Gastroesophageal sphincter (tissue), 4 donors: ENCODE measurements at regions not wholly inside any gene's neighbourhood (a gene's known extent, or its start where the extent isn't known, plus 50 kb on each side); places are given as distances from the start of the nearest gene placed in this dataset.
"Not testable (repeated sequence)": the region's sequence is repeated elsewhere in the genome, so short reads cannot be mapped to it uniquely, and the experiment has no call there.

Experiments
- ATAC-seq: fragments of 150-250 bp; one replicate; pipeline ENCODE4 v1.9.1; 2016; ENCODE audit warnings: mild to moderate bottlenecking, moderate library complexity
- H3K27ac ChIP-seq, 4 donors: fragments of 200-600 bp; sonication (generic) in 3 of 4; 1 replicate in 3 of 4; 2 replicates in 1 of 4; pipeline ENCODE4 v1.5.1; 2016 to 2019
- H3K27me3 ChIP-seq: fragments of 200-600 bp; sonication (generic); one replicate; pipeline ENCODE4 v1.5.1; 2019
- H3K36me3 ChIP-seq, 2 donors: fragments of 200-600 bp; sonication (generic); one replicate each; pipeline ENCODE4 v1.5.1; 2019; ENCODE audit warnings: control low read depth in 1 of 2
- H3K4me1 ChIP-seq, 3 donors: fragments of 200-600 bp; sonication (generic); 1 replicate in 2 of 3; 2 replicates in 1 of 3; pipeline ENCODE4 v1.5.1; 2016 to 2019; ENCODE audit warnings: control low read depth in 2 of 3
- H3K4me3 ChIP-seq, 2 donors: fragments of 200-600 bp; sonication (generic); one replicate each; pipeline ENCODE4 v1.5.1; 2019; ENCODE audit warnings: mild to moderate bottlenecking in 1 of 2, moderate library complexity in 1 of 2
- H3K9me3 ChIP-seq, 3 donors: fragments of 200-600 bp; sonication (generic); one replicate each; pipeline ENCODE4 v1.5.1; 2017 to 2019; ENCODE audit warnings: control low read depth in 2 of 3
- EP300 ChIP-seq: sonication (generic); formaldehyde crosslinking; IDR thresholded peaks from one replicate; pipeline ENCODE4 v1.6.1; 2017; ENCODE audit warnings: antibody characterized with exemption, mild to moderate bottlenecking
- POLR2A ChIP-seq, 2 donors: fragments of 450-650 bp; IDR thresholded peaks; one replicate each; pipeline ENCODE4 v1.6.1; 2017; ENCODE audit warnings: antibody characterized with exemption in 2 of 2, mild to moderate bottlenecking in 2 of 2, moderate library complexity in 1 of 2
- POLR2AphosphoS5 ChIP-seq: sonication (generic); formaldehyde crosslinking; IDR thresholded peaks from one replicate; pipeline ENCODE4 v1.6.1; 2017; ENCODE audit warnings: antibody characterized with exemption
- WGBS, 2 donors: methylation state at CpG; one replicate each; pipeline ENCODE4 v1.1.5; 2018; ENCODE audit warnings: low coverage in 1 of 2; 5-methylcytosine and 5-hydroxymethylcytosine counted together
- TF ChIP-seq, protein P1 (sequence below), 4 experiments: fragments of 200-600 bp in 2 of 4; fragments of 450-650 bp in 2 of 4; sonication (generic) in 1 of 4; IDR thresholded peaks; one replicate each; pipeline ENCODE4 v1.5.1; 2017 to 2019; ENCODE audit warnings: antibody characterized with exemption in 4 of 4, mild to moderate bottlenecking in 2 of 4, moderate library complexity in 2 of 4

DNA sequence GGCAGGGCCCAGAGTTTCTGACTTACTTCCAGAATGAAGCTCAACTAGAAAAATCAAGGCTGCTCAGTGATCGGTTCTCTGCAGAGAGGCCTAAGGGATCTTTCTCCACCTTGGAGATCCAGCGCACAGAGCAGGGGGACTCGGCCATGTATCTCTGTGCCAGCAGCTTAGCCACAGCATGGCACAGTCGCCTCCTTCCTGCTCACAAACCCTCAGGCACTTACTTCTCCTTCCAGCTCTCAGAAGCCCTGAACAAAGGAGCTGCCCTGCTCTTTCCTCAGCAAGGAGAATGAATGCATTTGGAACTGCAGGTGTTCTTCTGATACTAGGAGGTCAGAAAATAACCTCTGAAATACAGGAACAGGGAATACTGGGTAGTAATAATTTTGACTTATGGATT is 219.7 kb upstream of the PRSS1 start:
- H3K27me3 ChIP-seq, result peaks cover 30% of the 10 kb centered on the region
- TF ChIP-seq, protein P1, sequence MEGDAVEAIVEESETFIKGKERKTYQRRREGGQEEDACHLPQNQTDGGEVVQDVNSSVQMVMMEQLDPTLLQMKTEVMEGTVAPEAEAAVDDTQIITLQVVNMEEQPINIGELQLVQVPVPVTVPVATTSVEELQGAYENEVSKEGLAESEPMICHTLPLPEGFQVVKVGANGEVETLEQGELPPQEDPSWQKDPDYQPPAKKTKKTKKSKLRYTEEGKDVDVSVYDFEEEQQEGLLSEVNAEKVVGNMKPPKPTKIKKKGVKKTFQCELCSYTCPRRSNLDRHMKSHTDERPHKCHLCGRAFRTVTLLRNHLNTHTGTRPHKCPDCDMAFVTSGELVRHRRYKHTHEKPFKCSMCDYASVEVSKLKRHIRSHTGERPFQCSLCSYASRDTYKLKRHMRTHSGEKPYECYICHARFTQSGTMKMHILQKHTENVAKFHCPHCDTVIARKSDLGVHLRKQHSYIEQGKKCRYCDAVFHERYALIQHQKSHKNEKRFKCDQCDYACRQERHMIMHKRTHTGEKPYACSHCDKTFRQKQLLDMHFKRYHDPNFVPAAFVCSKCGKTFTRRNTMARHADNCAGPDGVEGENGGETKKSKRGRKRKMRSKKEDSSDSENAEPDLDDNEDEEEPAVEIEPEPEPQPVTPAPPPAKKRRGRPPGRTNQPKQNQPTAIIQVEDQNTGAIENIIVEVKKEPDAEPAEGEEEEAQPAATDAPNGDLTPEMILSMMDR (IDR thresholded peaks at IDR 0.05), result no peak
- TF ChIP-seq POLR2A (IDR thresholded peaks at IDR 0.05) (no peak), EP300 (no peak), POLR2AphosphoS5 (no peak)
- H3K27ac ChIP-seq, result no peak overlapping the region
- H3K4me3 ChIP-seq, result no peak overlapping the region
- no peak for ATAC-seq
- 40% methylated on average over 1 of the region's 4 CpGs; no CpG with 5 or more reads in 1 of the 2 donors for WGBS, 2 donors
- no peaks in the 10 kb centered on the region for H3K4me1 ChIP-seq
- H3K9me3 ChIP-seq, result no peaks in the 10 kb centered on the region
- no peaks in the 10 kb centered on the region for H3K36me3 ChIP-seq

DNA sequence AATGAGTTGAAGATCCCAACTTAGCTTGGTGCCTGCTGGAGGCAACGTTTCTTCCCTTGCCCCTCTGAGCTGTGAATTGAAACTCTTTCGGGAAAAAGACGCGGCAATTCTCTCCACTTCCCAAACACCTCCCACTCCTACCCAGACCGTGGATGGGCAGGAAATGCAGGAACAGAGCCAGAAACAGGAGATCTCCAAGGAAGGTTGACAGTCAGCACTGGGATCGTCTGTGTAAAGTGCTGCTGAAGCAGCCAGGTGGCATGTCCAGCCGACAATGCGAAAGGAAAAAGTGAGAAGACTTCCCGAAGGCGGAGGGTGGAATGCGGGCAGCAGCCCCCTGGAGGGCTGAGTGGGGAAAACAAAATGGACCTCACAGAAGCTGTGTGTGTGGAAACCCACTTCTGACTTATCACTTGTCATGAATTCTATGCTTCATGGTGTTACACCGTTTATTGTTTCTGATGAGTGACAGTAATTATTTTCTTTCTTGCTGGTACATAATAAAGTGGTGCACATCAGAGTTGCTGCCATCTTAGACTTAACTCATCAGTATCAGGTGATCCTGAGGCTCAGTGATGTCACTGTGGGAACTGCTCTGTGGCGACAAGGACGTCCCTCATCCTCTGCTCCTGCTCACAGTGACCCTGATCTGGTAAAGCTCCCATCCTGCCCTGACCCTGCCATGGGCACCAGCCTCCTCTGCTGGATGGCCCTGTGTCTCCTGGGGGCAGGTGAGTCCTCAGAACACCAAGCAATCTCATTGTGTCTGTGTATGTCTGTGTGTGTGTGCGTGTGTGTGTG is 220.5 kb upstream of the PRSS1 start:
- Histone ChIP-seq H3K9me3 (no peaks in the 10 kb centered on the region), H3K36me3 (no peaks in the 10 kb centered on the region), H3K4me1 (no peaks in the 10 kb centered on the region), H3K4me3 (no peak overlapping the region), H3K27ac (no peak overlapping the region), H3K27me3 (peaks cover 30% of the 10 kb centered on the region)
- TF ChIP-seq, protein P1 (IDR thresholded peaks at IDR 0.05), result no peak
- TF ChIP-seq POLR2AphosphoS5, result no peak
- TF ChIP-seq EP300, result no peak
- TF ChIP-seq POLR2A (IDR thresholded peaks at IDR 0.05), result no peak
- no peak for ATAC-seq
- WGBS, 2 donors, result 45 to 56% methylated on average over 14 to 15 of the region's 15 CpGs

DNA sequence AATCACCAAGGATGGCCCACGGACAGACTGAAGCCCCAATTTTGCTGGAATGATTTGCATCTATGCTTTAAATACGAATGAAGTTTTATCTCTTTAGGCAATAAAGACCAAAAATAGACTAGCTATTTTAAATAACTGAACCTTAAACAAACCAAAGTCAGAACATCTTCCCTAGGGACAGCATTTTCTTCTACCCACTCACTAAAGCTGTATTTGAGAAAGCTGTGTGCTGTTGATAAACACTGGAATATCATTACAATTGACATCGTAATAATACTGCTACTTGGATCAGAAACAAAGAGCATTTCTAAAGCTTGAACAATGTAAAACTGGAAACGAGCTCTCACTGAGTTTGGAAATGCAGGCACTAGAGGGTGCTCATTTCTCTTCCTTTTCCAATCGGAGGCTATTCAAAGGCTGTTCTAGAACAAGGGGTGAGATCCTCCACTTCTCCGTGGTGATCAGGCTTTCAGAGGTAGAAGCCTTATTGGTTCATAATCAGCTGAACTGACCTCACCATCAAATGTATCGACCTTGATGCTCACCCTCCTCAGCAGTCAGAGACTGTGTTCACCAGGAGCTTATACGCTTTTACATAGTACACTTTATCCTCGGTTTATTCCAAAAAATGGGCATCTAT is 225.3 kb upstream of the PRSS1 start:
- no peaks in the 10 kb centered on the region for H3K36me3 ChIP-seq
- TF ChIP-seq POLR2A (IDR thresholded peaks at IDR 0.05) (no peak), EP300 (no peak), POLR2AphosphoS5 (no peak)
- TF ChIP-seq, protein P1 (IDR thresholded peaks at IDR 0.05), result no peak
- no peaks in the 10 kb centered on the region for H3K9me3 ChIP-seq
- ATAC-seq, result no peak
- peaks cover 4% of the 10 kb centered on the region for H3K27me3 ChIP-seq
- 46 to 54% methylated on average over 6 to 9 of the region's 9 CpGs for WGBS, 2 donors
- H3K27ac ChIP-seq, result no peak overlapping the region
- no peaks in the 10 kb centered on the region for H3K4me1 ChIP-seq
- no peak overlapping the region for H3K4me3 ChIP-seq

DNA sequence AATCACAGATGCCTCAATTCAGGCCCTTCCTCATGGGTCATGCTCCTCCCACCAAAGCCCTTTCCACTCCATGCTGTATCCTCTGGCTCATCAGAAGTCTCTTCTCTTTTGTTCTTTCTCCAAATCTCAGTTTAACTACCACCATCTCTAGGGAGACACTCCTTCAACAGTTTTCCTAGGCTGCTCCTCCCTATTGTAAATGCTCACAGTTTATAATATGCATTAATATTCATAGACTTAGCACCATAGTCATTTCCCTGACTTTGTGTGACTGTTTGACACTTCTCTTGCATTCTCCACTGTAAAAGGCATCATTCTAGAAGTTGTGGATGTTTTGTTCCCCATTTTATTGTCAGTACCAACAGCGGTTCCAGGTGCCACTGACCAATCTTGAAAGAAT is 226.5 kb upstream of the PRSS1 start:
- Histone ChIP-seq H3K4me1 (no peaks in the 10 kb centered on the region), H3K27ac (no peak overlapping the region), H3K4me3 (no peak overlapping the region), H3K27me3 (no peaks in the 10 kb centered on the region), H3K36me3 (no peaks in the 10 kb centered on the region), H3K9me3 (no peaks in the 10 kb centered on the region)
- no peak for ATAC-seq
- TF ChIP-seq EP300 (no peak), POLR2AphosphoS5 (no peak), POLR2A (IDR thresholded peaks at IDR 0.05) (no peak)
- TF ChIP-seq, protein P1 (IDR thresholded peaks at IDR 0.05), result no peak
- 75 to 90% methylated on average over 1 of the region's 1 CpG for WGBS, 2 donors

DNA sequence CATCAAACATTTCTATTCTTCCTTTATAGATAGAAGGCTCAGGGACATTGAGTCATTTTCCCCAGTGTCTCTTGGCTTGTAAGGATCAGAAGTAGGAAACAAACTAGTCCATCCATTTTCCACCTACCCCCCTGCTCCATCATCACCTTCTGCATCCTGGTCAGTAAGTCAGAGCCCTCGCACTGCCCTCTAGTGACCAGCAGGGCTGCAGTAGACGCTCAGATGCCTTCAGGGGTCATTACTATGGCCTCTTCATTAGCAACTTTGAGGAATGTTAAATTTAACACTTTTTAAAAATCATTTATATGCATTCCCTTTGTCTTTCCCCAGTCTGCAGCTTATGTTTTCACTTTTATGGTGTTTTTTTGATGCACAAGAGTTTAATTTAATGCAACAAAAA is 228.4 kb upstream of the PRSS1 start:
- not testable (repeated sequence) for H3K27me3 ChIP-seq, H3K9me3 ChIP-seq, ATAC-seq, H3K36me3 ChIP-seq, H3K4me1 ChIP-seq, H3K4me3 ChIP-seq, H3K27ac ChIP-seq
- WGBS, 2 donors, result 10 to 28% methylated on average over 2 of the region's 2 CpGs

DNA sequence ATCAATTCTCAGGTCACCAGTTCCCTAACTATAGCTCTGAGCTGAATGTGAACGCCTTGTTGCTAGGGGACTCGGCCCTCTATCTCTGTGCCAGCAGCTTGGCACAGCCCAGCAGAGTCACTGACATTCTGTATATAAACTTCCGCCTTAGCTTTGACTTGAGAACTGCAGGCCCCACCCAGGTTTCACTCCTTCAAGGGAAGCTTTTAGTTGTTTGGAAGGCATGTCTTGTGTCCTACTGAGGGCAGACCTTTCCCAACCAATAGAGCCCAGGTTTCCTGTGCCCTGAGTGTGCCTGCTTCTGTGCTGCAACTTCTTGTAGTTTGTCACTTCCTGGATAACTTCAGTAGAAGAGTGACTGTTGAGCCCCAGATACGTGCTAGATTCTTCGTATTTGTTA is 228.8 kb upstream of the PRSS1 start:
- H3K4me1 ChIP-seq, H3K27me3 ChIP-seq, ATAC-seq, H3K9me3 ChIP-seq, H3K36me3 ChIP-seq, H3K4me3 ChIP-seq, H3K27ac ChIP-seq: not testable (repeated sequence)
- 68% methylated on average over 5 of the region's 5 CpGs; no CpG with 5 or more reads in 1 of the 2 donors for WGBS, 2 donors
